B cell (primary cell): ENCODE measurements at regions not wholly inside any gene's neighbourhood (a gene's known extent, or its start where the extent isn't known, plus 50 kb on each side); places are given as distances from the start of the nearest gene placed in this dataset.

Experiments used
- ATAC-seq: fragments of 200-7000 bp; cut with Tn5 transposase; one replicate; pipeline ENCODE4 v1.10.0; 2021; ENCODE audit warnings: low read depth, mild to moderate bottlenecking, moderate number of reproducible peaks, moderate library complexity
- CTCF ChIA-PET: fragments of 350-600 bp; sonication (Branson Sonifier 250); formaldehyde crosslinking; loops from one replicate; lab custom pipeline; 2021; ENCODE audit warnings: antibody characterized with exemption, inconsistent platforms; lab: Charles Lee
- POLR2A ChIA-PET: fragments of 350-600 bp; sonication (Branson Sonifier 250); formaldehyde crosslinking; loops from one replicate; lab custom pipeline; 2021; ENCODE audit warnings: antibody characterized with exemption; lab: Charles Lee
- DNase-seq: peaks from one replicate; pipeline ENCODE4 v3.0.0; 2013
- H2AFZ ChIP-seq: 2 replicates; pipeline ENCODE4 v1.6.1; 2012; ENCODE audit warnings: mild to moderate bottlenecking, low read depth, low read length; ENCODE audit not compliant: insufficient read depth, poor library complexity, severe bottlenecking
- H3K27ac ChIP-seq, 2 donors: 1 replicate in 1 of 2; 2 replicates in 1 of 2; pipeline ENCODE4 v1.5.1; 2012 to 2013; ENCODE audit warnings: low read length in 2 of 2, mild to moderate bottlenecking in 2 of 2, moderate library complexity in 1 of 2
- H3K27me3 ChIP-seq, 4 experiments: fragments of 200-600 bp in 1 of 4; sonication (generic) in 1 of 4; replicated peaks in 1 of 4; 1 replicate in 2 of 4; 2 replicates in 2 of 4; pipeline versions ENCODE4 v1.6.1 to v1.7.0; 2013 to 2016; ENCODE audit warnings: low read length in 3 of 4, mild to moderate bottlenecking in 2 of 4, mixed read lengths in 1 of 4, moderate library complexity in 1 of 4; ENCODE audit not compliant: insufficient read depth in 4 of 4, control insufficient read depth in 3 of 4; ENCODE audit errors: control extremely low read depth in 1 of 4
- H3K36me3 ChIP-seq, 2 experiments: replicated peaks in 1 of 2; 1 replicate in 1 of 2; 2 replicates in 1 of 2; pipeline versions ENCODE4 v1.6.1 to v1.7.1; 2013; ENCODE audit warnings: low read length in 1 of 2; ENCODE audit not compliant: insufficient read depth in 2 of 2, control insufficient read depth in 1 of 2; ENCODE audit errors: control extremely low read depth in 1 of 2, extremely low read depth in 1 of 2
- H3K4me1 ChIP-seq, 2 donors: fragments of 200-600 bp in 1 of 2; sonication (generic) in 1 of 2; 1 replicate in 1 of 2; 2 replicates in 1 of 2; pipeline versions ENCODE4 v1.5.1 to v1.6.1; 2013 to 2017; ENCODE audit warnings: low read length in 2 of 2; ENCODE audit not compliant: control insufficient read depth in 2 of 2, insufficient read depth in 2 of 2
- H3K4me2 ChIP-seq: replicated peaks from 2 replicates; pipeline ENCODE3; 2012; ENCODE audit warnings: mild to moderate bottlenecking, low read depth, low read length; ENCODE audit not compliant: poor library complexity, severe bottlenecking
- H3K4me3 ChIP-seq, 5 experiments: fragments of 200-600 bp in 1 of 5; sonication (generic) in 1 of 5; 1 replicate in 3 of 5; 2 replicates in 2 of 5; pipeline versions ENCODE4 v1.5.1 to v1.7.0; 2011 to 2016; ENCODE audit warnings: low read length in 4 of 5, mild to moderate bottlenecking in 4 of 5, low read depth in 2 of 5, control low read depth in 1 of 5, moderate library complexity in 1 of 5; ENCODE audit not compliant: insufficient read depth in 1 of 5; ENCODE audit errors: control extremely low read depth in 1 of 5, extremely low read depth in 1 of 5
- H3K79me2 ChIP-seq: fragments of 200-600 bp; sonication (generic); one replicate; pipeline ENCODE4 v1.6.0; 2016; ENCODE audit warnings: low read length; ENCODE audit not compliant: control insufficient read depth, insufficient read depth
- H3K9ac ChIP-seq: fragments of 200-600 bp; sonication (generic); 2 replicates; pipeline ENCODE4 v1.6.1; 2017; ENCODE audit warnings: mild to moderate bottlenecking, low read length, moderate library complexity
- H3K9me3 ChIP-seq, 3 donors: one replicate each; pipeline versions ENCODE4 v1.6.1 to v1.7.1; 2013; ENCODE audit warnings: low read length in 2 of 3; ENCODE audit not compliant: control insufficient read depth in 2 of 3, insufficient read depth in 1 of 3; ENCODE audit errors: control extremely low read depth in 1 of 3
- H4K20me1 ChIP-seq: 2 replicates; pipeline ENCODE4 v1.6.0; 2012; ENCODE audit warnings: mild to moderate bottlenecking, low read length; ENCODE audit not compliant: insufficient read depth, control insufficient read depth, poor library complexity, severe bottlenecking
- H3K27ac Mint-ChIP-seq: one replicate; pipeline ENCODE4 v1.8.0; 2021; ENCODE audit warnings: mixed read lengths
- H3K27me3 Mint-ChIP-seq: one replicate; pipeline ENCODE4 v1.8.0; 2021; ENCODE audit warnings: mixed read lengths
- H3K4me1 Mint-ChIP-seq: one replicate; pipeline ENCODE4 v1.8.0; 2021; ENCODE audit warnings: mixed read lengths
- H3K4me3 Mint-ChIP-seq: one replicate; pipeline ENCODE4 v1.8.0; 2021; ENCODE audit warnings: mixed read lengths
- H3K9me3 Mint-ChIP-seq: one replicate; pipeline ENCODE4 v1.8.0; 2022; ENCODE audit warnings: mixed read lengths; ENCODE audit not compliant: insufficient read depth
- CTCF ChIP-seq: fragments of 200-600 bp; IDR thresholded peaks from one replicate; pipeline ENCODE4 v1.8.0; 2022; ENCODE audit warnings: antibody characterized with exemption, mild to moderate bottlenecking
- EZH2 ChIP-seq: IDR thresholded peaks from 2 replicates; pipeline ENCODE4 v1.6.1; 2012; ENCODE audit warnings: borderline replicate concordance, low read depth, mild to moderate bottlenecking, moderate library complexity, low read length; ENCODE audit not compliant: insufficient read depth, poor library complexity, severe bottlenecking
- whole genome bisulfite sequencing: methylation state at CpG from one replicate; pipeline ENCODE4 v1.1.5; 2013; ENCODE audit warnings: missing lambda C conversion rate; ENCODE audit not compliant: insufficient coverage; 5-methylcytosine and 5-hydroxymethylcytosine counted together
- intact Hi-C: fragments of 100-400 bp; cut with micrococcal nuclease; formaldehyde crosslinking; loops from one replicate; pipeline ENCODE4 v1.10.0; 2022

- H3K27ac ChIP-seq, result no peak overlapping the region
- ChIA-PET CTCF (no interaction called here), POLR2A (no interaction called here)
- intact Hi-C loops, result no loop called here
- ATAC-seq (no peak), DNase-seq (no peak)
- no peaks in the 10 kb centered on the region for H3K79me2 ChIP-seq
- TF ChIP-seq EZH2, result no peak
- TF ChIP-seq CTCF, result no peak
- no peak overlapping the region for H3K4me3 Mint-ChIP-seq
- no peak overlapping the region for H3K9ac ChIP-seq
- H3K9me3 ChIP-seq, result no peaks in the 10 kb centered on the region
- H3K9me3 Mint-ChIP-seq, result peaks cover 4% of the 10 kb centered on the region
- H3K36me3 ChIP-seq, result no peaks in the 10 kb centered on the region
- H3K4me1 Mint-ChIP-seq, result no peaks in the 10 kb centered on the region
- H2AFZ ChIP-seq, result no peak overlapping the region
- H3K4me3 ChIP-seq, result no peak overlapping the region
- H4K20me1 ChIP-seq, result no peaks in the 10 kb centered on the region
- H3K27ac Mint-ChIP-seq, result no peak overlapping the region
- H3K4me1 ChIP-seq, result no peaks in the 10 kb centered on the region
- H3K27me3 ChIP-seq, result no peaks in the 10 kb centered on the region
- WGBS, result 100% methylated on average over 1 of the region's 2 CpGs
- H3K4me2 ChIP-seq, result no peak overlapping the region
- H3K27me3 Mint-ChIP-seq, result no peaks in the 10 kb centered on the region
Observed at GRCh38 chr20:10799735-10800134, 125.9 kb upstream of the JAG1 start.

- peaks cover 4% of the 10 kb centered on the region for H3K9me3 Mint-ChIP-seq
- H2AFZ ChIP-seq, result no peak overlapping the region
- H4K20me1 ChIP-seq, result no peaks in the 10 kb centered on the region
- H3K4me2 ChIP-seq, result no peak overlapping the region
- H3K27ac Mint-ChIP-seq, result no peak overlapping the region
- no peak for TF ChIP-seq CTCF
- TF ChIP-seq EZH2, result no peak
- intact Hi-C loops, result no loop called here
- H3K79me2 ChIP-seq, result no peaks in the 10 kb centered on the region
- H3K9ac ChIP-seq, result no peak overlapping the region
- 89% methylated on average over 4 of the region's 6 CpGs for WGBS
- no peak overlapping the region for H3K4me3 ChIP-seq
- no peaks in the 10 kb centered on the region for H3K36me3 ChIP-seq
- no peak for DNase-seq
- H3K27ac ChIP-seq, result no peak overlapping the region
- no peaks in the 10 kb centered on the region for H3K27me3 ChIP-seq
- no peaks in the 10 kb centered on the region for H3K4me1 ChIP-seq
- no peaks in the 10 kb centered on the region for H3K4me1 Mint-ChIP-seq
- H3K27me3 Mint-ChIP-seq, result no peaks in the 10 kb centered on the region
- ChIA-PET POLR2A (no interaction called here), CTCF (no interaction called here)
- ATAC-seq, result no peak
- H3K9me3 ChIP-seq, result no peaks in the 10 kb centered on the region
- H3K4me3 Mint-ChIP-seq, result no peak overlapping the region
Observed at GRCh38 chr20:10800288-10800687, 126.5 kb upstream of the JAG1 start.
